Keratinocyte (primary cell): ENCODE measurements at regions not wholly inside any gene's neighbourhood (a gene's known extent, or its start where the extent isn't known, plus 50 kb on each side); places are given as distances from the start of the nearest gene placed in this dataset.

Source experiments
- CTCF ChIP-seq, 3 experiments: IDR thresholded peaks in 1 of 3; conservative IDR thresholded peaks in 1 of 3; optimal IDR thresholded peaks in 1 of 3; 2 replicates in 2 of 3; 3 replicates in 1 of 3; pipeline versions ENCODE3 to v1.5.1; 2011; ENCODE audit warnings: low read length in 3 of 3, mild to moderate bottlenecking in 3 of 3, moderate library complexity in 2 of 3, control low read depth in 1 of 3, inconsistent platforms in 1 of 3; ENCODE audit not compliant: insufficient read depth in 2 of 3; ENCODE audit errors: extremely low read depth in 1 of 3
- EZH2 ChIP-seq: IDR thresholded peaks from one replicate; pipeline ENCODE4 v1.6.1; 2012; ENCODE audit warnings: inconsistent platforms, mild to moderate bottlenecking, low read length, moderate library complexity

GRCh38 chr5:89401012-89401411, 518.0 kb upstream of the MEF2C start:
- TF ChIP-seq CTCF (optimal IDR thresholded peaks at IDR 0.05 in 1 of 3, IDR thresholded peaks at IDR 0.05 in 1 of 3, conservative IDR thresholded peaks at IDR 0.05 in 1 of 3; ENCODE audit: extremely low read depth in 1 of 3, insufficient read depth in 2 of 3, low read length in 3 of 3) = no peak
- no peak for TF ChIP-seq EZH2
